Adrenal gland (tissue), 5 donors: ENCODE measurements at regions not wholly inside any gene's neighbourhood (a gene's known extent, or its start where the extent isn't known, plus 50 kb on each side); places are given as distances from the start of the nearest gene placed in this dataset.

Experiments used
- CTCF ChIP-seq, 6 experiments: fragments of 450-650 bp in 4 of 6; fragments of 200-600 bp in 2 of 6; sonication (generic) in 1 of 6; IDR thresholded peaks; 1 replicate in 5 of 6; 2 replicates in 1 of 6; pipeline versions ENCODE4 v1.5.1 to v1.8.0; 2016 to 2021; ENCODE audit warnings: antibody characterized with exemption in 6 of 6, mild to moderate bottlenecking in 2 of 6, moderate library complexity in 1 of 6
- POLR2A ChIP-seq, 2 donors: fragments of 450-650 bp; IDR thresholded peaks; one replicate each; pipeline ENCODE4 v1.6.1; 2017; ENCODE audit warnings: antibody characterized with exemption in 2 of 2, mild to moderate bottlenecking in 2 of 2, moderate library complexity in 1 of 2
- donor health status: DM: no; HTN: no; CAD: no.

- no peak for TF ChIP-seq CTCF (IDR thresholded peaks at IDR 0.05)
- no peak for TF ChIP-seq POLR2A (IDR thresholded peaks at IDR 0.05)
Measured at GRCh38 chr6:1127597-1128288, 184.2 kb upstream of the FOXQ1 start.
